ENCODE measurements at regions not wholly inside any gene's neighbourhood (a gene's known extent, or its start where the extent isn't known, plus 50 kb on each side); places are given as distances from the start of the nearest gene placed in this dataset.

- Mint-ChIP-seq H3K4me3 (no peak overlapping the region), H3K4me1 (no peaks in the 10 kb centered on the region), H3K36me3 (ENCODE audit: low read depth) (no peaks in the 10 kb centered on the region), H3K27me3 (ENCODE audit: low read depth, poor library complexity) (no peaks in the 10 kb centered on the region), H3K9me3 (no peaks in the 10 kb centered on the region), H3K27ac (no peak overlapping the region)
- TF ChIP-seq CTCF (IDR thresholded peaks at IDR 0.05) = no peak
- DNase-seq = no peak
Measured at GRCh38 chr6:120493505-120493904, 840.8 kb downstream of the TBC1D32 start.

DNA sequence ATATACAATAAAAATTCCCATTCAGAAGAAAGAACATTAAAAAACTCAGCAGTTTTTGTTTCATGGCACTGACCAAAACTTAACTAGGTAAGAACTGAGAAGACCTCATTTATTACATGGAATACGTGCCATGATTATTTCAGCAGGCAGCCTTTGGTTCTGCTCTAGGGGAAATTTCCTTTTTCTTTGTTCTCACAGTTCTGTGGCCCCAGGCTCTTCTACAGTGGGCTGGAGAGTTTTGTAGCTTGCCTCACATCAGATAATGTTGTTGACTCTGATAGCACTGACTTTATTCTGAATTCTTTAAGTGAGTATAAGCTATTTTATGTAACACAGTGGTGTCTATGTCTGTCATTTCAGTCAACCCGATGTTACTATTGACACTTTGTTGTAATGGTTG, 844.3 kb downstream of the TBC1D32 start:
- H3K36me3 Mint-ChIP-seq (ENCODE audit: low read depth) = no peaks in the 10 kb centered on the region
- H3K4me1 Mint-ChIP-seq = no peaks in the 10 kb centered on the region
- no peak overlapping the region for H3K4me3 Mint-ChIP-seq
- H3K27ac Mint-ChIP-seq = no peak overlapping the region
- peaks cover 3% of the 10 kb centered on the region for H3K27me3 Mint-ChIP-seq (ENCODE audit: low read depth, poor library complexity)
- no peak for DNase-seq
- H3K9me3 Mint-ChIP-seq = no peaks in the 10 kb centered on the region
- no peak for TF ChIP-seq CTCF (IDR thresholded peaks at IDR 0.05)

DNA sequence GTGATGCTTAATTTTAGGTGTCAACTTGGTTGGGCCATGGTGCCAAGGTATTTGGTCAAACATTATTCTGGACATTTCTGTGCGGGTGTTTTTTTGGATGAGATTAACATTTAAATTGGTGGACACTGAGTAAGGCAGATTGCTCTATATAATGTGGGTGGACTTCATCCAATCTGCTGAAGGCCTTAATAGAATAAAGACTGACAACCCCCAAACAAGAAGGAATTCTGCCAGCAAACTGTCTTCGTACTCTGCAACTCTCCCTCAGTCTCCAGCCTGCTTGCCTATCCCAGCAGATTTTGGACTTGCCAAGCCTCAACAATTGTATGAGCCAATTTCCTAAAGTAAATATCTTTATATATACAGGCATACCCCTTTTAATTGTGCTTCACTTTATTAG, 850.1 kb downstream of the TBC1D32 start:
- H3K4me1 Mint-ChIP-seq = no peaks in the 10 kb centered on the region
- no peaks in the 10 kb centered on the region for H3K36me3 Mint-ChIP-seq (ENCODE audit: low read depth)
- H3K27me3 Mint-ChIP-seq (ENCODE audit: low read depth, poor library complexity) = peaks cover 3% of the 10 kb centered on the region
- no peak for DNase-seq
- H3K4me3 Mint-ChIP-seq = no peak overlapping the region
- no peak for TF ChIP-seq CTCF (IDR thresholded peaks at IDR 0.05)
- H3K9me3 Mint-ChIP-seq = peaks cover 8% of the 10 kb centered on the region
- H3K27ac Mint-ChIP-seq = no peak overlapping the region

- no peak overlapping the region for H3K27ac Mint-ChIP-seq
- no peak overlapping the region for H3K4me3 Mint-ChIP-seq
- H3K4me1 Mint-ChIP-seq = no peaks in the 10 kb centered on the region
- no peak for DNase-seq
- no peak for TF ChIP-seq CTCF (IDR thresholded peaks at IDR 0.05)
- peaks cover 2% of the 10 kb centered on the region for H3K27me3 Mint-ChIP-seq (ENCODE audit: low read depth, poor library complexity)
- H3K36me3 Mint-ChIP-seq (ENCODE audit: low read depth) = no peaks in the 10 kb centered on the region
- H3K9me3 Mint-ChIP-seq = peaks cover 38% of the 10 kb centered on the region
Measured at GRCh38 chr6:120478650-120479049, 855.6 kb downstream of the TBC1D32 start.

DNA sequence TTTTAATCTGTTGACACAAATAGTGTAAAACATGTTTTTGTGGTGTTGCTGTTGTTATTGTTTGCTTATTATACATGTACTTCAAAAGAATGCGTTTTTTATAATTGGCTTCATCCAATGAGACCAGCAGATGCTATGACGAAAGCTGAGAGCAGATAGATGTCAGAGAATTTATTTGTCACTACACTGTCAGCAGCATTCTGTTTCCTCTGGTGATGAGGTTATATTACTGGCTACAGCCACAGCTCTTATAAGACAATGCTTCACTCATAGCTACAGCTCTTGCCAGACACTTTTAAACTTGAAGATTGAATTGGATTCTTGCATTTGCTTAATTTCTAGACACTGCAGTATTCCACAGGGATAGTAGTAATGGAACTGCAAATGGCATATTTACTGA, 860.5 kb downstream of the TBC1D32 start:
- peaks cover under 1% of the 10 kb centered on the region for H3K27me3 Mint-ChIP-seq (ENCODE audit: low read depth, poor library complexity)
- H3K4me1 Mint-ChIP-seq = no peaks in the 10 kb centered on the region
- H3K27ac Mint-ChIP-seq = no peak overlapping the region
- no peaks in the 10 kb centered on the region for H3K36me3 Mint-ChIP-seq (ENCODE audit: low read depth)
- no peak overlapping the region for H3K4me3 Mint-ChIP-seq
- peaks cover 26% of the 10 kb centered on the region for H3K9me3 Mint-ChIP-seq
- no peak for DNase-seq
- TF ChIP-seq CTCF (IDR thresholded peaks at IDR 0.05) = no peak

DNA sequence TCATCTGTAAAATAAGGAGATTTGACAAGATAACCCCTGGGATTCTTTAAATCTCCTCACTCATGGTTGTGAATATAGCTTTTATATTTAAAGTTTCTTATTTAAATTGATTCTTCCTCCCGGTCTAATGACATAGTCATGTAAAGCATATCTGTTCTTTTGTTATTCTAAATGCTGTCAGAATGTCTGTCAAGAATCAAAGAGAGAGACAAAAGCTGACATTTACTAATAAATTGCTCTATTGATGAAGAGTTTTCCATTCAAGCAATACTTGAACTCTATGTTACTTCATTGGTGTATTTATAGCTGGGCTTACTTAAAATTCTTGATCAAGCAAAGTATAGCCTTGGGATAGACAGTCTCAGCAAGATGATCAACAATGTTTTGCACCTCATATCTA, 865.8 kb downstream of the TBC1D32 start:
- H3K36me3 Mint-ChIP-seq (ENCODE audit: low read depth) = no peaks in the 10 kb centered on the region
- no peak for DNase-seq
- TF ChIP-seq CTCF (IDR thresholded peaks at IDR 0.05) = no peak
- H3K27me3 Mint-ChIP-seq (ENCODE audit: low read depth, poor library complexity) = peaks cover 4% of the 10 kb centered on the region
- no peaks in the 10 kb centered on the region for H3K4me1 Mint-ChIP-seq
- H3K4me3 Mint-ChIP-seq = no peak overlapping the region
- H3K9me3 Mint-ChIP-seq = no peaks in the 10 kb centered on the region
- H3K27ac Mint-ChIP-seq = no peak overlapping the region
